ENCODE measurements at regions not wholly inside any gene's neighbourhood (a gene's known extent, or its start where the extent isn't known, plus 50 kb on each side); places are given as distances from the start of the nearest gene placed in this dataset.

- H3K36me3 ChIP-seq = no peaks in the 10 kb centered on the region
- no peak overlapping the region for H3K4me3 ChIP-seq
- no peaks in the 10 kb centered on the region for H3K9me3 ChIP-seq
- peaks cover 0 to 8% (median 0%) of the 10 kb centered on the region in 3 donors for H3K4me1 ChIP-seq
- peaks cover 0 to 46% (median 0%) of the 10 kb centered on the region in 4 donors for H3K27me3 ChIP-seq
- no peak overlapping the region for H3K27ac ChIP-seq
- intact Hi-C loops (cut with DNase I) = no loop called here
- no peak for DNase-seq
- 82 to 90% methylated on average over 10 of the region's 10 CpGs for WGBS, 2 donors
- TF ChIP-seq POLR2A (IDR thresholded peaks at IDR 0.05) (no peak), CTCF (IDR thresholded peaks at IDR 0.05) (no peak)
Observed at GRCh38 chr1:38448893-38449292, 402.3 kb upstream of the POU3F1 start.

- no peak for TF ChIP-seq POLR2A (IDR thresholded peaks at IDR 0.05)
- no peak for TF ChIP-seq CTCF (IDR thresholded peaks at IDR 0.05)
- DNase-seq = no peak
- peaks cover 0 to 8% (median 0%) of the 10 kb centered on the region in 3 donors for H3K4me1 ChIP-seq
- 87 to 92% methylated on average over 4 of the region's 4 CpGs for WGBS, 2 donors
- peaks cover 0 to under 1% (median 0%) of the 10 kb centered on the region in 3 donors for H3K9me3 ChIP-seq
- intact Hi-C loops (cut with DNase I) = no loop called here
- H3K4me3 ChIP-seq = no peak overlapping the region
- H3K27ac ChIP-seq = no peak overlapping the region
- H3K36me3 ChIP-seq = no peaks in the 10 kb centered on the region
- peaks cover 0 to 60% (median 0%) of the 10 kb centered on the region in 4 donors for H3K27me3 ChIP-seq
Observed at GRCh38 chr1:38446936-38447335, 400.3 kb upstream of the POU3F1 start.

- Histone ChIP-seq H3K9me3 (peaks cover 0 to 13% (median 0%) of the 10 kb centered on the region in 3 donors), H3K4me3 (no peak overlapping the region), H3K4me1 (peaks cover 0 to 8% (median 0%) of the 10 kb centered on the region in 3 donors), H3K36me3 (no peaks in the 10 kb centered on the region), H3K27me3 (peaks cover 0 to 67% (median 0%) of the 10 kb centered on the region in 4 donors), H3K27ac (no peak overlapping the region)
- DNase-seq = no peak
- WGBS, 2 donors = 14 to 36% methylated on average over 5 to 11 of the region's 16 CpGs
- intact Hi-C loops (cut with DNase I) = no loop called here
- TF ChIP-seq POLR2A (IDR thresholded peaks at IDR 0.05) (no peak), CTCF (IDR thresholded peaks at IDR 0.05) (no peak)
Observed at GRCh38 chr1:38444770-38445442, 398.3 kb upstream of the POU3F1 start.

GRCh38 chr1:38444311-38444710 is 397.7 kb upstream of the POU3F1 start:
- TF ChIP-seq POLR2A (IDR thresholded peaks at IDR 0.05) = no peak
- TF ChIP-seq CTCF (IDR thresholded peaks at IDR 0.05) = no peak
- intact Hi-C loops (cut with DNase I) = no loop called here
- no peak for DNase-seq
- H3K4me3 ChIP-seq = no peak overlapping the region
- WGBS, 2 donors = 28 to 32% methylated on average over 4 of the region's 4 CpGs
- no peaks in the 10 kb centered on the region for H3K36me3 ChIP-seq
- H3K27me3 ChIP-seq = peaks cover 0 to 67% (median 0%) of the 10 kb centered on the region in 4 donors
- peaks cover 0 to 13% (median 0%) of the 10 kb centered on the region in 3 donors for H3K9me3 ChIP-seq
- no peak overlapping the region for H3K27ac ChIP-seq
- H3K4me1 ChIP-seq = peaks cover 0 to 8% (median 0%) of the 10 kb centered on the region in 3 donors

GRCh38 chr1:38440402-38440801 is 393.8 kb upstream of the POU3F1 start:
- intact Hi-C loops (cut with DNase I) = no loop called here
- no peak overlapping the region for H3K27ac ChIP-seq
- H3K9me3 ChIP-seq = peaks cover 0 to 13% (median 0%) of the 10 kb centered on the region in 3 donors
- no peak for DNase-seq
- peaks cover 0 to 8% (median 0%) of the 10 kb centered on the region in 3 donors for H3K4me1 ChIP-seq
- TF ChIP-seq POLR2A (IDR thresholded peaks at IDR 0.05) (no peak), CTCF (IDR thresholded peaks at IDR 0.05) (no peak)
- H3K27me3 ChIP-seq = peaks cover 0 to 36% (median 0%) of the 10 kb centered on the region in 4 donors
- H3K36me3 ChIP-seq = no peaks in the 10 kb centered on the region
- H3K4me3 ChIP-seq = no peak overlapping the region
